ENCODE measurements at regions not wholly inside any gene's neighbourhood (a gene's known extent, or its start where the extent isn't known, plus 50 kb on each side); places are given as distances from the start of the nearest gene placed in this dataset.

DNA sequence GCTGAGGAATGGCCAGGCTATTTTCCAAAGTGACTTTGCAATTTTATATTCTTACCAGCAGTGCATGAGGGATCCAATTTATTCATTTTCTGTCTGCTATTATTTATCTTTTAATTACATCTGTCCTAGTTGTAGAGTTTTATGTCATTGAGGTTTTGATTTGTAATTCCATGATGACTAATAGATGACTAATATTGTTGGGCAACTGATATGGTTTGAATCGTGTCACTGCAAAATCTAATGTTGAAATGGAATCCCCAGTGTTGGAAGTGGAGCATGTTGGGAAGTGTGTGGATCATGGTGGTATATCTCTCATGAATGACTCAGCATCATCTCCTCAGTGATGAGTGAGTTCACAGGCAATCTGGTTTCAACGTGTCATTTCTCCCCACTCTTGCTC is 201.5 kb downstream of the TBX22 start:
- no peaks in the 10 kb centered on the region for H3K9me3 ChIP-seq (replicated peaks; ENCODE audit: control insufficient read depth, insufficient read depth, low read length)
- WGBS (ENCODE audit: insufficient coverage, insufficient replicate concordance, low lambda C conversion rate, missing lambda C conversion rate) = 2% methylated on average over 2 of the region's 2 CpGs
- ChIA-PET POLR2A (no interaction called here), SMC1A (ENCODE audit: uncharacterized antibody, unreplicated experiment) (no interaction called here), RAD21 (ENCODE audit: unreplicated experiment) (no interaction called here), CTCF (no interaction called here)
- no peaks in the 10 kb centered on the region for H4K20me1 ChIP-seq (ENCODE audit: control insufficient read depth, insufficient read depth)
- H3K27ac ChIP-seq (ENCODE audit: control insufficient read depth, insufficient read depth) = no peak overlapping the region
- no peaks in the 10 kb centered on the region for H3K36me3 ChIP-seq (ENCODE audit: control insufficient read depth in 2 of 2, insufficient read depth in 2 of 2, low read length in 1 of 2)
- FAIRE-seq = no peak
- H3K4me3 ChIP-seq = no peak overlapping the region
- no TSS peak for BruUV-seq (replicated peaks)
- no peaks in the 10 kb centered on the region for H3K27me3 ChIP-seq (replicated peaks in 1 of 2; ENCODE audit: control insufficient read depth in 2 of 2, insufficient read depth in 2 of 2, low read length in 1 of 2)
- H3K4me2 ChIP-seq (ENCODE audit: control insufficient read depth, insufficient read depth) = no peak overlapping the region
- DNase-seq (ENCODE audit: low read depth, low spot score) = no peak
- H3K9ac ChIP-seq (ENCODE audit: control insufficient read depth, insufficient read depth, low read length) = no peak overlapping the region
- H2AFZ ChIP-seq (ENCODE audit: control insufficient read depth, low read depth, low read length) = no peak overlapping the region
- no peaks in the 10 kb centered on the region for H3K79me2 ChIP-seq (ENCODE audit: control insufficient read depth, insufficient read depth, low read length)
- TF ChIP-seq CTCF (IDR thresholded peaks at IDR 0.05 in 2 of 3, conservative IDR thresholded peaks at IDR 0.05 in 1 of 3; ENCODE audit: control insufficient read depth in 2 of 3, extremely low read depth in 1 of 3, insufficient read depth in 1 of 3, low read depth in 3 of 3, low read length in 3 of 3) = no peak
- TF ChIP-seq, protein P1, sequence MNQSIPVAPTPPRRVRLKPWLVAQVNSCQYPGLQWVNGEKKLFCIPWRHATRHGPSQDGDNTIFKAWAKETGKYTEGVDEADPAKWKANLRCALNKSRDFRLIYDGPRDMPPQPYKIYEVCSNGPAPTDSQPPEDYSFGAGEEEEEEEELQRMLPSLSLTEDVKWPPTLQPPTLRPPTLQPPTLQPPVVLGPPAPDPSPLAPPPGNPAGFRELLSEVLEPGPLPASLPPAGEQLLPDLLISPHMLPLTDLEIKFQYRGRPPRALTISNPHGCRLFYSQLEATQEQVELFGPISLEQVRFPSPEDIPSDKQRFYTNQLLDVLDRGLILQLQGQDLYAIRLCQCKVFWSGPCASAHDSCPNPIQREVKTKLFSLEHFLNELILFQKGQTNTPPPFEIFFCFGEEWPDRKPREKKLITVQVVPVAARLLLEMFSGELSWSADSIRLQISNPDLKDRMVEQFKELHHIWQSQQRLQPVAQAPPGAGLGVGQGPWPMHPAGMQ (IDR thresholded peaks at IDR 0.05; ENCODE audit: borderline replicate concordance) = no peak
- TF ChIP-seq ZNF622 (IDR thresholded peaks at IDR 0.05) = no peak
- TF ChIP-seq, protein P2, sequence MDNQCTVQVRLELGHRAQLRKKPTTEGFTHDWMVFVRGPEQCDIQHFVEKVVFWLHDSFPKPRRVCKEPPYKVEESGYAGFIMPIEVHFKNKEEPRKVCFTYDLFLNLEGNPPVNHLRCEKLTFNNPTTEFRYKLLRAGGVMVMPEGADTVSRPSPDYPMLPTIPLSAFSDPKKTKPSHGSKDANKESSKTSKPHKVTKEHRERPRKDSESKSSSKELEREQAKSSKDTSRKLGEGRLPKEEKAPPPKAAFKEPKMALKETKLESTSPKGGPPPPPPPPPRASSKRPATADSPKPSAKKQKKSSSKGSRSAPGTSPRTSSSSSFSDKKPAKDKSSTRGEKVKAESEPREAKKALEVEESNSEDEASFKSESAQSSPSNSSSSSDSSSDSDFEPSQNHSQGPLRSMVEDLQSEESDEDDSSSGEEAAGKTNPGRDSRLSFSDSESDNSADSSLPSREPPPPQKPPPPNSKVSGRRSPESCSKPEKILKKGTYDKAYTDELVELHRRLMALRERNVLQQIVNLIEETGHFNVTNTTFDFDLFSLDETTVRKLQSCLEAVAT (IDR thresholded peaks at IDR 0.05) = no peak
- no peak for TF ChIP-seq EP300 (IDR thresholded peaks at IDR 0.05; ENCODE audit: borderline replicate concordance in 1 of 2, control insufficient read depth in 1 of 2, low read depth in 2 of 2, low read length in 2 of 2)
- TF ChIP-seq RUNX3 (IDR thresholded peaks at IDR 0.05; ENCODE audit: low read length) = no peak
- TF ChIP-seq, protein P3, sequence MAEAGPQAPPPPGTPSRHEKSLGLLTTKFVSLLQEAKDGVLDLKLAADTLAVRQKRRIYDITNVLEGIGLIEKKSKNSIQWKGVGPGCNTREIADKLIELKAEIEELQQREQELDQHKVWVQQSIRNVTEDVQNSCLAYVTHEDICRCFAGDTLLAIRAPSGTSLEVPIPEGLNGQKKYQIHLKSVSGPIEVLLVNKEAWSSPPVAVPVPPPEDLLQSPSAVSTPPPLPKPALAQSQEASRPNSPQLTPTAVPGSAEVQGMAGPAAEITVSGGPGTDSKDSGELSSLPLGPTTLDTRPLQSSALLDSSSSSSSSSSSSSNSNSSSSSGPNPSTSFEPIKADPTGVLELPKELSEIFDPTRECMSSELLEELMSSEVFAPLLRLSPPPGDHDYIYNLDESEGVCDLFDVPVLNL (IDR thresholded peaks at IDR 0.05; ENCODE audit: low read depth, low read length) = no peak
- TF ChIP-seq DPF2 (IDR thresholded peaks at IDR 0.05) = no peak
- TF ChIP-seq MEF2B (IDR thresholded peaks at IDR 0.05; ENCODE audit: partially characterized antibody, poor library complexity, severe bottlenecking) = no peak
- TF ChIP-seq SKIL (IDR thresholded peaks at IDR 0.05; ENCODE audit: low read depth, poor library complexity, severe bottlenecking) = no peak
- TF ChIP-seq IKZF2 (IDR thresholded peaks at IDR 0.05) = no peak
- TF ChIP-seq BCL11A (IDR thresholded peaks at IDR 0.05; ENCODE audit: low read depth, low read length) = no peak
- TF ChIP-seq NFIC (IDR thresholded peaks at IDR 0.05; ENCODE audit: low read depth, low read length) = no peak
- TF ChIP-seq SP1 (IDR thresholded peaks at IDR 0.05; ENCODE audit: low read depth, low read length) = no peak
- no peak for TF ChIP-seq BMI1 (IDR thresholded peaks at IDR 0.05; ENCODE audit: borderline replicate concordance)
- no peak for TF ChIP-seq CBX5 (IDR thresholded peaks at IDR 0.05; ENCODE audit: low read depth)
- ATAC-seq = no peak
- intact Hi-C loops (cut with micrococcal nuclease; ENCODE audit: unreplicated experiment) = no loop called here
- no peaks in the 10 kb centered on the region for H3K4me1 ChIP-seq (ENCODE audit: control insufficient read depth, insufficient read depth, low read length)
- in situ Hi-C loops (cut with MboI) = no loop called here

Measured in GM12878 (cell line).